HCT116 (cell line): ENCODE measurements at regions not wholly inside any gene's neighbourhood (a gene's known extent, or its start where the extent isn't known, plus 50 kb on each side); places are given as distances from the start of the nearest gene placed in this dataset.

Experiments
- ATAC-seq: fragments of 200-7000 bp; cut with Tn5 transposase; 2 replicates; pipeline ENCODE4 v1.9.1; 2020; ENCODE audit warnings: mild to moderate bottlenecking, moderate library complexity
- BruUV-seq: library from RNA; stranded (reverse); fragments of 400-500 nt; replicated peaks from 2 replicates; lab custom pipeline; 2021; lab: Mats Ljungman, UMichigan
- CTCF ChIA-PET: fragments of 300-600 bp; sonication (Branson Sonifier 250); formaldehyde crosslinking; loops from one replicate; lab custom pipeline; 2021; ENCODE audit warnings: antibody characterized with exemption; lab: Charles Lee
- POLR2A ChIA-PET: fragments of 300-600, 350-600 bp; sonication (Branson Sonifier 250); formaldehyde crosslinking; loops from one replicate; lab custom pipeline; 2021; ENCODE audit warnings: antibody characterized with exemption; lab: Charles Lee
- RAD21 ChIA-PET, 2 experiments: fragments of 300-600 bp; sonication (Branson Sonifier 250); formaldehyde crosslinking; loops; one replicate each; lab custom pipeline; 2023; ENCODE audit warnings: low total read pairs in 2 of 2; ENCODE audit not compliant: uncharacterized antibody in 2 of 2, unreplicated experiment in 2 of 2, low non-redundant PET in 1 of 2; lab: Charles Lee
- DNase-seq: peaks from one replicate; pipeline ENCODE4 v3.0.0-alpha.2; 2010; ENCODE audit warnings: low read depth, low spot score
- H2AFZ ChIP-seq: fragments of 200-600 bp; shearing (Covaris generic), sonication (generic); 2 replicates; pipeline ENCODE4 v1.6.1; 2017; ENCODE audit warnings: low read depth, mixed run types, mixed read lengths, antibody characterized with exemption, low read length; ENCODE audit not compliant: poor library complexity, severe bottlenecking
- H3K27ac ChIP-seq: 2 replicates; pipeline ENCODE4 v1.5.1; 2012; ENCODE audit warnings: low read depth, low read length
- H3K27me3 ChIP-seq: fragments of 200-600 bp; sonication (generic); 2 replicates; pipeline ENCODE4 v1.6.1; 2016; ENCODE audit warnings: mixed run types, low read length, mixed read lengths; ENCODE audit not compliant: insufficient read depth
- H3K36me3 ChIP-seq, 2 experiments: fragments of 200-500 bp in 1 of 2; fragments of 200-600 bp in 1 of 2; sonication (Bioruptor generic) in 1 of 2; sonication (generic) in 1 of 2; 2 replicates each; pipeline versions ENCODE4 v1.5.1 to v1.6.1; 2014 to 2016; ENCODE audit warnings: low read length in 2 of 2, inconsistent platforms in 1 of 2, mixed read lengths in 1 of 2, mixed run types in 1 of 2; ENCODE audit not compliant: insufficient read depth in 2 of 2, control insufficient read depth in 1 of 2
- H3K4me1 ChIP-seq, 2 experiments: fragments of 200-600 bp in 1 of 2; sonication (generic) in 1 of 2; 2 replicates each; pipeline versions ENCODE4 v1.5.1 to v1.6.1; 2012 to 2017; ENCODE audit warnings: low read length in 2 of 2, inconsistent platforms in 1 of 2, mild to moderate bottlenecking in 1 of 2, mixed read lengths in 1 of 2, mixed run types in 1 of 2, moderate library complexity in 1 of 2; ENCODE audit not compliant: insufficient read depth in 2 of 2, control insufficient read depth in 1 of 2
- H3K4me2 ChIP-seq: fragments of 200-600 bp; sonication (generic); 2 replicates; pipeline ENCODE4 v1.6.1; 2017; ENCODE audit warnings: mixed run types, low read length, mixed read lengths
- H3K4me3 ChIP-seq, 2 experiments: fragments of 200-600 bp in 1 of 2; sonication (generic) in 1 of 2; replicated peaks in 1 of 2; 2 replicates each; pipeline ENCODE4 v1.5.1; 2011 to 2016; ENCODE audit warnings: low read length in 2 of 2, control low read depth in 1 of 2, low read depth in 1 of 2, mild to moderate bottlenecking in 1 of 2, mixed read lengths in 1 of 2, mixed run types in 1 of 2
- H3K79me2 ChIP-seq: fragments of 200-600 bp; sonication (generic); 2 replicates; pipeline ENCODE4 v1.6.1; 2017; ENCODE audit warnings: mild to moderate bottlenecking, mixed run types, low read length, moderate library complexity, mixed read lengths; ENCODE audit not compliant: insufficient read depth
- H3K9ac ChIP-seq: fragments of 200-600 bp; sonication (generic); 2 replicates; pipeline ENCODE4 v1.6.1; 2016; ENCODE audit warnings: low read length, mixed read lengths
- H3K9me2 ChIP-seq: fragments of 200-600 bp; sonication (generic), shearing (Covaris generic); 2 replicates; pipeline ENCODE4 v1.6.1; 2017; ENCODE audit warnings: mixed run types, mild to moderate bottlenecking, moderate library complexity; ENCODE audit not compliant: insufficient read depth
- H3K9me3 ChIP-seq, 2 experiments: fragments of 200-500 bp in 1 of 2; fragments of 200-600 bp in 1 of 2; sonication (Bioruptor generic) in 1 of 2; sonication (generic) in 1 of 2; 2 replicates each; pipeline ENCODE4 v1.6.1; 2014 to 2017; ENCODE audit warnings: low read length in 2 of 2, mixed read lengths in 2 of 2, inconsistent platforms in 1 of 2, low read depth in 1 of 2, mild to moderate bottlenecking in 1 of 2, mixed run types in 1 of 2, moderate library complexity in 1 of 2; ENCODE audit not compliant: control insufficient read depth in 1 of 2, insufficient read depth in 1 of 2
- H4K20me1 ChIP-seq: fragments of 200-600 bp; sonication (generic), shearing (Covaris generic); 2 replicates; pipeline ENCODE4 v1.6.1; 2017; ENCODE audit warnings: mixed run types, mild to moderate bottlenecking, moderate library complexity; ENCODE audit not compliant: insufficient read depth
- CBX3 ChIP-seq: IDR thresholded peaks from 2 replicates; pipeline ENCODE4 v1.6.1; 2012; ENCODE audit warnings: low read depth
- EGR1 ChIP-seq: IDR thresholded peaks from 2 replicates; pipeline ENCODE4 v1.6.1; 2012; ENCODE audit warnings: low read depth
- ELF1 ChIP-seq: IDR thresholded peaks from 2 replicates; pipeline ENCODE4 v1.6.1; 2012; ENCODE audit warnings: low read depth, borderline replicate concordance
- JUND ChIP-seq: IDR thresholded peaks from 2 replicates; pipeline ENCODE4 v1.6.1; 2012
- SIN3A ChIP-seq: IDR thresholded peaks from 2 replicates; pipeline ENCODE4 v1.6.1; 2012; ENCODE audit warnings: low read depth
- SRF ChIP-seq: IDR thresholded peaks from 2 replicates; pipeline ENCODE4 v1.6.1; 2012; ENCODE audit warnings: low read depth
- YY1 ChIP-seq: IDR thresholded peaks from 2 replicates; pipeline ENCODE4 v1.6.1; 2011; ENCODE audit warnings: low read length, low read depth, moderate library complexity, mild to moderate bottlenecking; ENCODE audit not compliant: insufficient replicate concordance; ENCODE audit errors: extremely low read depth
- intact Hi-C: fragments of 100-400 bp; cut with micrococcal nuclease; formaldehyde crosslinking; loops from 2 replicates; pipeline ENCODE4 v1.10.0; 2022
- TF ChIP-seq, protein P1 (sequence below): IDR thresholded peaks from 2 replicates; pipeline ENCODE4 v1.6.1; 2011; ENCODE audit warnings: mild to moderate bottlenecking, low read length, moderate library complexity; ENCODE audit not compliant: insufficient replicate concordance; ENCODE audit errors: extremely low read depth
- TF ChIP-seq, protein P2 (sequence below): IDR thresholded peaks from 2 replicates; pipeline ENCODE4 v1.6.1; 2012
- TF ChIP-seq, protein P3 (sequence below), 3 experiments: fragments of 200-600 bp in 1 of 3; sonication (generic) in 1 of 3; IDR thresholded peaks in 2 of 3; conservative IDR thresholded peaks in 1 of 3; 2 replicates each; pipeline ENCODE4 v1.5.1; 2012 to 2017; ENCODE audit warnings: low read depth in 2 of 3, low read length in 2 of 3, antibody characterized with exemption in 1 of 3, borderline replicate concordance in 1 of 3, control low read depth in 1 of 3, mild to moderate bottlenecking in 1 of 3, mixed read lengths in 1 of 3, mixed run types in 1 of 3, moderate library complexity in 1 of 3; ENCODE audit not compliant: insufficient read depth in 1 of 3

DNA sequence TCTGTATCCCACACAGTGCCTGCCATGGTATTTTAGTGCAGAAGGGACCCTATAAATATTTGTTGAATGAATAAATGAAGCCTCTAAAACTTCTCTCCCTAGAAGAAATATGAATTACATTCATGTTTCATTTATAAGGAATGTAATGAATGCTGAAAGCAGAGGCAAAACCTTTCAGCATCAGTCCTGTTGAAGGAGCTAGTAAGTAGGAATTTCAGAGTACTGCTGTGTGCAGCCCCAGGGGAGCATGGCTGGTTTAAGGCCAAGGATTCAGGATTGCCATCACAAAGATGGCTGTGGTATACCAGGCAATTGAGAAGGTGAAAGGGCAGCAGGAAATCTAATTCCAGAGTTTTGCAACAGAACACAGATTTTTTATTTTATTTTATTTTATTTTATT is 1131.4 kb downstream of the IGSF11 start:
- intact Hi-C loops: no loop called here
- Histone ChIP-seq H4K20me1 (no peaks in the 10 kb centered on the region), H3K9ac (no peak overlapping the region), H3K36me3 (no peaks in the 10 kb centered on the region), H3K27ac (no peak overlapping the region), H3K27me3 (0 out of 2 replicates have a peak, but pooled peaks cover 4% of the 10 kb centered on the region), H2AFZ (no peak overlapping the region), H3K4me2 (no peak overlapping the region), H3K4me3 (no peak overlapping the region), H3K9me2 (no peaks in the 10 kb centered on the region), H3K79me2 (no peaks in the 10 kb centered on the region), H3K4me1 (no peaks in the 10 kb centered on the region), H3K9me3 (0 out of 4 replicates have a peak, but pooled peaks cover 0 to 2% of the 10 kb centered on the region in 2 experiments)
- CTCF ChIA-PET: no interaction called here
- DNase-seq (no peak), ATAC-seq (no peak)
- no TSS peak for BruUV-seq
- TF ChIP-seq EGR1 (no peak), JUND (no peak), CBX3 (no peak), ELF1 (no peak), SIN3A (no peak), YY1 (no peak), SRF (no peak)
- TF ChIP-seq, protein P1, sequence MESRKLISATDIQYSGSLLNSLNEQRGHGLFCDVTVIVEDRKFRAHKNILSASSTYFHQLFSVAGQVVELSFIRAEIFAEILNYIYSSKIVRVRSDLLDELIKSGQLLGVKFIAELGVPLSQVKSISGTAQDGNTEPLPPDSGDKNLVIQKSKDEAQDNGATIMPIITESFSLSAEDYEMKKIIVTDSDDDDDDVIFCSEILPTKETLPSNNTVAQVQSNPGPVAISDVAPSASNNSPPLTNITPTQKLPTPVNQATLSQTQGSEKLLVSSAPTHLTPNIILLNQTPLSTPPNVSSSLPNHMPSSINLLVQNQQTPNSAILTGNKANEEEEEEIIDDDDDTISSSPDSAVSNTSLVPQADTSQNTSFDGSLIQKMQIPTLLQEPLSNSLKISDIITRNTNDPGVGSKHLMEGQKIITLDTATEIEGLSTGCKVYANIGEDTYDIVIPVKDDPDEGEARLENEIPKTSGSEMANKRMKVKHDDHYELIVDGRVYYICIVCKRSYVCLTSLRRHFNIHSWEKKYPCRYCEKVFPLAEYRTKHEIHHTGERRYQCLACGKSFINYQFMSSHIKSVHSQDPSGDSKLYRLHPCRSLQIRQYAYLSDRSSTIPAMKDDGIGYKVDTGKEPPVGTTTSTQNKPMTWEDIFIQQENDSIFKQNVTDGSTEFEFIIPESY: no peak
- TF ChIP-seq, protein P2, sequence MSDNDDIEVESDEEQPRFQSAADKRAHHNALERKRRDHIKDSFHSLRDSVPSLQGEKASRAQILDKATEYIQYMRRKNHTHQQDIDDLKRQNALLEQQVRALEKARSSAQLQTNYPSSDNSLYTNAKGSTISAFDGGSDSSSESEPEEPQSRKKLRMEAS: no peak
- TF ChIP-seq, protein P3, sequence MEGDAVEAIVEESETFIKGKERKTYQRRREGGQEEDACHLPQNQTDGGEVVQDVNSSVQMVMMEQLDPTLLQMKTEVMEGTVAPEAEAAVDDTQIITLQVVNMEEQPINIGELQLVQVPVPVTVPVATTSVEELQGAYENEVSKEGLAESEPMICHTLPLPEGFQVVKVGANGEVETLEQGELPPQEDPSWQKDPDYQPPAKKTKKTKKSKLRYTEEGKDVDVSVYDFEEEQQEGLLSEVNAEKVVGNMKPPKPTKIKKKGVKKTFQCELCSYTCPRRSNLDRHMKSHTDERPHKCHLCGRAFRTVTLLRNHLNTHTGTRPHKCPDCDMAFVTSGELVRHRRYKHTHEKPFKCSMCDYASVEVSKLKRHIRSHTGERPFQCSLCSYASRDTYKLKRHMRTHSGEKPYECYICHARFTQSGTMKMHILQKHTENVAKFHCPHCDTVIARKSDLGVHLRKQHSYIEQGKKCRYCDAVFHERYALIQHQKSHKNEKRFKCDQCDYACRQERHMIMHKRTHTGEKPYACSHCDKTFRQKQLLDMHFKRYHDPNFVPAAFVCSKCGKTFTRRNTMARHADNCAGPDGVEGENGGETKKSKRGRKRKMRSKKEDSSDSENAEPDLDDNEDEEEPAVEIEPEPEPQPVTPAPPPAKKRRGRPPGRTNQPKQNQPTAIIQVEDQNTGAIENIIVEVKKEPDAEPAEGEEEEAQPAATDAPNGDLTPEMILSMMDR (IDR thresholded peaks at IDR 0.05 in 2 of 3, conservative IDR thresholded peaks at IDR 0.05 in 1 of 3; ENCODE audit: borderline replicate concordance in 1 of 3, insufficient read depth in 1 of 3, low read depth in 2 of 3, low read length in 2 of 3): no peak
- POLR2A ChIA-PET: no interaction called here
- RAD21 ChIA-PET: no interaction called here
